GM18526 (cell line): ENCODE measurements at regions not wholly inside any gene's neighbourhood (a gene's known extent, or its start where the extent isn't known, plus 50 kb on each side); places are given as distances from the start of the nearest gene placed in this dataset.

Experiments
- POLR2A ChIP-seq: IDR thresholded peaks from 3 replicates; pipeline ENCODE4 v1.6.1; 2011; ENCODE audit not compliant: insufficient read length; ENCODE audit errors: extremely low read depth

DNA sequence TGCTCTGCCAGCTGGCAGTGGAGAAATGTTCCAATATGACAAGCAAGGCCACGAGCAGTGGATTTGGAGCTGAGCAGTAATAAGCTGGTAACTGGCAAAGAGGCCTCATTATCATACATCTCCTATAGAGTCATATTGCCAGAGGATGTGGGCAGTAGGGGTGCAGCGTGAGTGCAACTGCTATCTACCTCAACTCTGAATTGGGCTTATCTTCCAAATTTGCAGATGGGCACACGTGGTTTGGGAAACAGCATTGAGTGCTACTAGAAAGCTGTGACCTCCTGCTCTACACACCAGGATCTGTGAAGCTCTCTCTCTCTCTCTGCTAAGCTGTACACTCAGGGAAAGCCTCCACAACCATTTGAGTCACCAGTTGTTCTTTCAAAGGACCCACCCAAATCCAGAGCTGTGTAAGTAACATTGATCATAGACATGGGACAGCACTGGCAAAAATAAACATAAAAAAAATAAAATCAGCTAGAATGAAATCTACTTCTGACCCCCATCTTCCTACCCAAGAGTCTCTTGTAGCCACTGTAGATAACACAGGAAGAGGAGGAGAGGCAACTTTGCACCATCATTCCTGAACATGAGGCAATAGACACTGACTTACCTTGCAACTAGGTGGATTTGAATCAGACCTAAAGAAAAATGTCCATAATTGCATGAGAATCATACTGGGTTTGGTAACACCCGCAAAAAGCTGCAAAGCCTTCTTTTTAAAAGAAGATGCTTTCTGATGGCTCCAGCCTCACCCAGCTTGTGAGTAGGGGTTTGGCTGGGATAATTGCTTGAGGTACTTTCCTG, 82.9 kb upstream of the THBS1 start:
- no peak for TF ChIP-seq POLR2A

DNA sequence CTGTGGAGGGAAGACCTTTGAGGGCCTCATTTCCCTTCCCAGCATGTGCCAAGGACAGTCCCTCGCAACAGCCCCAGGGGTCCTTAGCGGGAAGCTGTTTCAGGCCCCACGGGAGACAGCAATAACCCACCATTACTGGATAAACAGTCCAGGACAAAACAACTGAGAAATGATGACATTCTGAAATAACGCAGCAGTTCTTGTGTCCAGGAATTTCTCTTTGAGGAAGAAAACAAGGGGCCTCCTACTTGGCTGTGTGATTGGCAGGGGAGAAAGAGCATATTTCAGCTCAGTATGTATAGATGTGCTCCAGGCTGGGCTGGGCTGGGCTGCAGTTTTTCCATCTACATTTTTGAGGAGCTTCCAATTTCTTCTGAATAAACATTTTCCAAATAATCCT, 82.2 kb upstream of the THBS1 start:
- TF ChIP-seq POLR2A, result no peak

DNA sequence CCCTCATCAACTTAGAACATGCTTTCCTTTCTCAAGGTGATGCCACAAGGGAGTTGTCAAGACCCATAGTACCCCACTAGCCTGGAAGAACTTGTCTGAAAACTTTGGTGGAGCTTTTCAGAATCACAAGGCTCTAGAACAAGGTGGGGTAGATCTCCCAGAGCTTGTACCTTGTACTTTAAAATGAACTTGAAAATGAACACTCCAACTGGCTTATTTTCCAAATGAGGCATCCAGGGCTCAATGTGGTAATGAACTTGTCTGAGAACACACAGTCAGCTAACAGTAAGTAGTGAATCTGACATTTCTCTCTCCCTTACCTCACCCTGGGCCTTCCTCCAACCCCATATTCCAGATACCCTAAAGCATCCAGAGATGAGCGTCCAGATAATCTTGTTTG, 81.8 kb upstream of the THBS1 start:
- no peak for TF ChIP-seq POLR2A

DNA sequence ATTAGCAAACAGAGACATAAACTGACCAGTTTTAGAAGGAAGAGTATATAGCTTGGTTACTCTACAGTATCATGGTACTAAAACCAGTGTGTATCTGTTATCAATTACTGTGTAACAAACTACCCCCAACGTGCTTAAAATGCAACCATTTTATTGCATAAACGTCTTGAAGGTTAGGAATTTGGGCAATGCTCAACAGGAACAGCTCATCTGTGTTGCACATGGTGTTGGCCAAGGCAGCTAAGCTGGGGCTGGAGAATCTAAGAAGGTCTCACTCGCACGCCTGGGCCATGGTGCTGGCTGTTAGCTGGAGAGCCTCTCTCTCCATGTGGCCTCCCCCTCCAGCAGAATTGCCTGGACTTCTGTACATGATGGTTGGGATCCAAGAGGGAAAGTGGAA, 81.2 kb upstream of the THBS1 start:
- no peak for TF ChIP-seq POLR2A

DNA sequence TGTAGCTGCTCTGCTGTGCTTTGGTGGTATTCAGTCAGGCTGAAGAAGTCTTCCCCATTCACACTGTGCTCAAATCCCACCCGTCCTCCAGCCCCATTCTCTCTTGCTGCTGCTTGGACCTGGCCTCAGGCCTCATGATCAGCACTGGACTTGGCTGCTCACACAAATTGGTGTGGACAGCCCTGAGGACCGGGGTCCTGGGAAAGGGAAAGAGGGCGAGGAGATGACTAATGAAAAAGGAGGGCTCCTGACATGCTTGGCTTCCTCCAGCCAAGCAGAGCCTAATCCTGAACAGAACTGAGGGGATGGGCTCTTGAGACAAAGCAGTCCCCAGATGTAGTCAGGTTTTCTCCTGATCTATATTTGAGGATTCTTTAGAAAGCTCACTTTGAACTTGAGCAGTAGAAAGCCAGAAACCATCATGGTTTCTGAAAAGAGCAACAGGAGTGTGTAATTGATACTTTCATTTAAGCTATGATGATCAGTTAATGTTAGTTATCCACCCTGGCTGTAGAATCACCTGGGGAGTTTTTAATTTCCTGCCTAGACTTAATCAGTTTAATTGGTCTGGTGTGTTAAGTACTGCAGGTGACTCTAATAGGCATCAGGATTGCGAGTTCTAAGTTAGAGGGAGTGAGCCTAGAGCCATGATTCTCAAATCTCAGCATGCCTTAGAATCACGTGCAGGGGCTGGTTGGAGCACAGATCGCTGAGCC, 79.4 kb upstream of the THBS1 start:
- TF ChIP-seq POLR2A, result no peak

DNA sequence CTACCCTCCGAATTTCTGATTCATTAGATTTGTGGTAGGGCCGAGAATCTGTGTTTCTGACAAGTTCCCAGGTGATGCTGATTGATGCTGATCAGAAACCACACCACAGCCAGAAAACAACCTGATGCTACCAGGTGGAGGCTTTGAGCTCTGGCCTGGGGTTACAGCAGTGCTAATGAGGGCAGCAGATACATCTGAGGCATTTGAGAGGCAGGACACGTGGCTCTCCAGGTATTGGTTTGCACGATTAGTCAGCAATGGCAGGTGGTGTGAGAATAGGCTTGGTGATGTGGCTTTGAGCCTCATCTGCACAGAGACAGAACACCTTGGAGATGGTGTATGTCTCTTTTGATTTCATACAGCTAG, 78.8 kb upstream of the THBS1 start:
- no peak for TF ChIP-seq POLR2A

DNA sequence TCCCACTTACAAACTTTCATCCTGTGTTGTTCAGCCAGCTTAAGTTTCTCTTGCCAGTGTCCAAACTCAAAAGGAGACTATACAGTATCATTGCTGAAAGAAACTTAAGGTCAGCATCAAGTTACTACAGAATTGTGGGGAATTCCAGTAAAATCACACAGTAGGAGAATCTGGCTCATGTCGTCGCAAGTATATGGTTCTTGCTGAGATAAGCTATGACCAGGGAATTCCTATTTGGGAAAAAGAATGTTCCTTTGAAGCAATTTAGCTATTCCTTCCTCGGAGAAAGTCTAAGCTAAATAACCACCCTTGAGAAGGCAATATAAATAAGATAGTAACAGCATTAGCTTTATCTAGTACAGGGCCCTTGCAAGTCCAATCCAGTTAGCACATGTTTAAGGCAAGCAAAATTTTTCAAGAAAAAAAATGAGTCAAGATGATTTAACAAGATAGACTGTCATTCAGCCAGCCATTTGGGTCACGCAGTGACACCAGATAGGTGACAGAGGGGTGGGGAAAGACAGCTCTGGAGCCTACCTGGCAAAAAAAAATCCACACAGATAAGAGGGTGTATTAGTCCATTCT, 78.2 kb upstream of the THBS1 start:
- TF ChIP-seq POLR2A, result no peak

DNA sequence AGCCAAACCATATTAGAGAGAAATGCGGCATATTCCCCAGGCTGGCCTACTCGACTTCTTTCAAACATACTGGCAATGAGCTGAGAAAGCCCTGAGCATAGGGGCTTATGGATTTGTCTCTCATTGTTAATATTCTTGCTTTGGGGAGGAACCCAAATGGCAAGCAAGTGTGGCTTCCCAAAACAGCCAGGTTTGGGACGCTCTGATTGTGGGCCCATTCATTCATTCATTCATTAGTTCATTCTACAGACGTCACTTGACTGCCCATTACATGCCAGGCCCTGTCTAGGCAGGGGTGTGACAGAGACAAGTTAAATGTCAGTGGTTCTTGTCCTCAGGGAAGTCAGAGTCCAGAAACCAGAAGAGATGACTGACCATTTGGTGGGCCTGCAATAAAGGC, 77.4 kb upstream of the THBS1 start:
- no peak for TF ChIP-seq POLR2A

DNA sequence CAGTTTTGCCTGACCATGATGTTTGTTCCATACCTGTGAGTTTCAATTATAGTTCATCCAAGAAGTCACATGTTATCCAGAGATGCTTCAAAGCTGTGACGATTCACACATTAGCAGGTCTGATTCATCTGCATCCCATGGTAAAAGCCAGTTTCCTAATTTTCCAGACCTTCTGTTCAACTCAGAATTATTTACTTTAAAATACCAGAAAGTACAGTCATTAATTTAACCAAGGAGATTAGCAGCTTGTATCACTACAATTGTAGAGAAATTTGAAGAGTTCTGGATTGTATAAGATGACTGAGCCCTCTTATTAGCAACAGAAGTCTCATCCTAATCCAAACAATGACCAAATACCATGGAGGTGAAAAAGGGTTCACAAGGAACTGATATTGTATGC, 76.1 kb upstream of the THBS1 start:
- no peak for TF ChIP-seq POLR2A

DNA sequence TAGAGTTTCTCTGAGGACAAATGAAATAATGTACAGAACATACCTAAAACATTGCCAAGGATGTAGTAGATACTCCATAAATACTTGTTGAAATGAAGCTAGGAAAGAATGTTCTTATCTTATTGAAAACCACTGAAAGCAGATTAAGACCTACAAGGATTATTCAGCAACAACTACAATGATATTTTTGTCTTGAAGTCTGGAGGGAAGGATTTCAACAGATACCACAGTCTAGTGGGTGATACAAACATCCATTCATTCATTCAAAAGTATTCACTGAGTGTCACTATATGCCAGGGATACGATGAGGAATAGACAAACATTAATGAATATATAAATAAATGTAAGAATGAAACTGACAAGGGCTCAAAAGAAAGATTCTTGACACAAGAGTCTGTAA, 74.7 kb upstream of the THBS1 start:
- TF ChIP-seq POLR2A, result no peak

DNA sequence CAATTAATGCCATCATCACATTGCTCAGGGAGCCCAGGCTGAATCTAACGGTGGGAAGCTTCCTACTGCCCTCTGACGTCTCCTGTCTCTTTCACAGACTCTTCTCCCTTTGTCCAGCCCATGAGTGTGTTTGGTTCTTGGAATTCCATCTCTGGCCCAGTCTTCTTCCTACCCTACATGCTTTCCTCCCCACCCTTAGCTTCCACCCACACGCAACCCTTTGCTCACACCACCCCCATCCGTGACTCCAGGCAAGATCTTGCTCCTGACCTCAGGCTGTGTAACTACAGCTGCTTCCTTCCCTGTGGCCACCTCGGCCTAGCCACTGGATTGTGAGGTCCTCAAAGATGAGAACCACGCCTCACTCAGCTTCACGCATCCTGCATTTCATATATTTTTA, 72.3 kb upstream of the THBS1 start:
- TF ChIP-seq POLR2A, result no peak

DNA sequence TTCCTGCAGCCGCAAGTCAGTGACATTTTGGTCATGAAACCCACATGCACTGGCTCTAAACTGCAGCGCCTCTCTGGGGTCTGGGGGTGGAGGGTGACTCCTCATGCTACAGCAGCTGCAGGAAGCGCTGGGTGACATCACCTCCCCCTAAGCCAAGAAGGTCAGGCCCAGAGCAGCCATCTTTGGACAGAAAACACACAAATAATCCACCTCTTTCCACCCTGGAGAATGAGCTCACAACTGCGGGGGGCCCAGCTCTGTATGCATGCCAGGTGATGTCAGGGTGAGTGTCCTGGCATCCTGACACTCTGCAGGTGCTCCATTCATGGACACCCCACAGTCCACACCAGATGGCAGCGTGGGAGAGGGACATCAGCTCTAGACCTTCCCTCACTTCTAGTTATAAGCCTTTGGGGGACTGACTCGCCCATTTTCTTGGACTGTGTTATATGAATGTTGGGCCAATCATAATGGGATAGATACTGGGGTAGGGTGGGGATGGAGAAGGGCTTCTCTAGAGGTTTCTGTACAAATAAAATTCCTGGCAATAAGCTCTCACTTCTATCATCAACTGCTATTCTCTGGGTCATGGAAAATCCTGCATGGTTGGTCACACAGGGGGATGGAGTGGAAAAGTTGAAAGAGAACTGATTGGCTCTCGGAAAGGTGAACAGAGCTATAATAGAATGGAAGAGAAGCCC, 70.7 kb upstream of the THBS1 start:
- TF ChIP-seq POLR2A, result no peak

DNA sequence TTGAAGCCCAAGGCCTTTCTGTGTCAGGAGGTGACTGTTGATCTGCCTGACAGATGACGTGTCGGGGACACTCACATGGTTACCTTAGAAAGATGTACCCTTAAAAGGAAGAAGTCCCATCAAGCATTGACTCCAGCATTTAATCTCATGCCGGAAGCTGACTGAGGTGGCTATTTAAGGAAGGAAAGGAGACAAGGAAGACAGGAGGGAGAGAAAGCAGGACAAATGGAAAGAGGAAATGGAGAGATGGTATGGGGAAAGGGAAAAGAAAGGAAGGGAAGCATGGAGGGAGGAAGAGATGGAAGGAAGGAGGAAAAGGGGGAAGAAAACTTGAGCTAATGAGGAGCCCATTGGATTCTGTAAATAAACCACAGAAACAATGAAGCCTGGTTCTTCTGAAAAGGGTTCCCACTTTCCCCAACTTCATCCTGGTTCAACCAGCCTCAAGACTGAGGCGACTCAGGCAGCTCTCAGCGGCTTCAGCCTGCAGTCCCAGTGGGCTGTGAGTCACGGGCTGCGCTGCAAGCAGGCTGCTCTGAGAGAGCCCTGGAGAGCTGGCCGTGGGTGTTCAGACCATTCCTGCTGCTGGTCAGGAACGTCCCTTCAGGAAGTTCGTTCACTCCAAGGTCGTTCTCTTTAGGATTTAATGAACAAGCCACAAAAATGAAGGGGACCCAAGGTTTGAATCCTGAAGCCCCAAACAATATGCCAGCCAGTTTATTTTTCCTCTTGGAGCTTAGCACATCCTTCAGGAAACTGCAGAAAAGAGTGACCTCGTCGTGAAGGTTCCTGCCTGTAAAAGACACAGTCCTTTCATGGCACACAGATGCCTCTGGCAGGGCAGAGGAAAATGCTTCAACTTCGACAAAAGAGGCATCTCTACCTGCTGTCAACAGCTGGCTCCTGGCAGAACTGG, 69.6 kb upstream of the THBS1 start:
- TF ChIP-seq POLR2A, result no peak

DNA sequence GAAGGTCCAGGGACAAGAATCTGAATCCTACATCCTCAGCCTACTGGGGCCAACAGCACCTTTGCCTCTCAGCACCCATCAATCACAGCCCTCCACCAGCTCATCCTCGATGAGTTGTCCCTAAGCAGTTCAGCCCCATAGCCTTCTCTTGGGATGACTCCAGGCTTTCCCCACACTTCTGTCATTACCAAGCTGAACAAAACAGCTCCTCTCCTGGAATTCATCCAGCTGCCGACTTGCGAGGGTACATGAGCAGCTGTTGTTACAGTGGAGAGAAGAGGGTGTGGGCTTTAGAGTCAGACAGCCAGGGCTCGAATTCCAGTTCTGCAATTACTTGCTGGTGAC, 69.0 kb upstream of the THBS1 start:
- TF ChIP-seq POLR2A, result no peak

DNA sequence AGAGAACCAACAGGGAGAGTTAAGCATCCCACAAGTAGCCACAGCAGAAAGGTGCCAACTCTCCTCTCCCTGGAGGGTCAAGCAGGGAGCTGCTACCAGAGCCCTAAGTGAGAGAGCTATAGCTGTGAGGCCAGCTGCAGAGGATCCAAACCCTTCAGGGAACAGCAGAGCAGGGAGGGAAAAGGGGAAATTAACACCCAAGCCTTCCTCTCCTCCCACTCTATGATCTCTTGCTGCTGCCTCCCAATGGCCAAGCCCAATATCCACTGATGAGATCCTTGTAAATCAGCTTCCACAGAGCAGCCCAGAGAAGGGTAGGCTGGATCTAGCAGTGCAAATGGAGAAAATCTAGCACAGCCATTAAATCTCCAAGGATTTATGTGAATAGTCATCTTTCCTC, 68.2 kb upstream of the THBS1 start:
- TF ChIP-seq POLR2A, result no peak
